K562 (cell line): ENCODE measurements at regions not wholly inside any gene's neighbourhood (a gene's known extent, or its start where the extent isn't known, plus 50 kb on each side); places are given as distances from the start of the nearest gene placed in this dataset.

ENCODE experiments used
- ATAC-seq: fragments of 200-7000 bp; cut with Tn5 transposase; 3 replicates; pipeline ENCODE4 v1.9.1; 2020; ENCODE audit warnings: moderate library complexity
- BruUV-seq: library from RNA; stranded (reverse); fragments of 400-500 nt; replicated peaks from 2 replicates; lab custom pipeline; 2021; lab: Mats Ljungman, UMichigan
- CTCF ChIA-PET: fragments of 300-600 bp; formaldehyde crosslinking; extraction: SDS; loops from one replicate; lab custom pipeline; 2021; ENCODE audit warnings: low intra/inter-chr PET ratio; lab: Yijun Ruan, JAX
- POLR2A ChIA-PET: fragments of 300-600, 350-650 bp; sonication (Branson Sonifier 250); formaldehyde crosslinking; extraction: SDS; loops from one replicate; lab custom pipeline; 2021; ENCODE audit warnings: antibody characterized with exemption, inconsistent platforms; lab: Yijun Ruan, JAX
- DNase-seq, 4 experiments: peaks; one replicate each; pipeline versions ENCODE4 v3.0.0 to v3.0.0-alpha.2; 2011 to 2018; ENCODE audit warnings: low spot score in 3 of 4, mixed read lengths in 3 of 4; ENCODE audit errors: extremely low read depth in 1 of 4
- FAIRE-seq: peaks from 2 replicates; lab custom pipeline; 2011; peaks lifted over from hg19 to GRCh38; lab: Jason Lieb, UNC
- H2AFZ ChIP-seq: 2 replicates; pipeline ENCODE4 v1.6.0; 2011; ENCODE audit warnings: low read depth, low read length, control low read depth, inconsistent platforms
- H3K27ac ChIP-seq: fragments of 200-600 bp; 3 replicates; pipeline ENCODE4 v1.8.0; 2011; ENCODE audit warnings: low read depth, mild to moderate bottlenecking, control low read depth, inconsistent platforms, low read length, moderate library complexity, mixed read lengths; ENCODE audit errors: extremely low read depth
- H3K27me3 ChIP-seq, 2 experiments: fragments of 300-600 bp in 1 of 2; 2 replicates in 1 of 2; 3 replicates in 1 of 2; pipeline versions ENCODE4 v1.6.0 to v1.8.0; 2011; ENCODE audit warnings: inconsistent platforms in 2 of 2, low read length in 2 of 2, mild to moderate bottlenecking in 1 of 2, mixed read lengths in 1 of 2, moderate library complexity in 1 of 2; ENCODE audit not compliant: control insufficient read depth in 2 of 2, insufficient read depth in 2 of 2
- H3K36me3 ChIP-seq: fragments of 300-600 bp; 3 replicates; pipeline ENCODE4 v1.8.0; 2011; ENCODE audit warnings: mild to moderate bottlenecking, low read length, inconsistent platforms; ENCODE audit not compliant: control insufficient read depth, insufficient read depth
- H3K4me1 ChIP-seq, 2 experiments: fragments of 200-600 bp in 1 of 2; replicated peaks in 1 of 2; 2 replicates in 1 of 2; 3 replicates in 1 of 2; pipeline versions ENCODE4 v1.5.1 to v1.8.0; 2011; ENCODE audit warnings: inconsistent platforms in 2 of 2, low read length in 2 of 2, mild to moderate bottlenecking in 1 of 2, mixed read lengths in 1 of 2, moderate library complexity in 1 of 2; ENCODE audit not compliant: control insufficient read depth in 2 of 2, insufficient read depth in 2 of 2
- H3K4me2 ChIP-seq: 2 replicates; pipeline ENCODE4 v1.6.1; 2011; ENCODE audit warnings: low read length, control low read depth, inconsistent platforms, mixed read lengths; ENCODE audit not compliant: insufficient read depth
- H3K4me3 ChIP-seq: fragments of 200-600 bp; sonication (generic), shearing (Covaris generic); 2 replicates; pipeline ENCODE4 v1.5.1; 2016; ENCODE audit warnings: control low read depth, inconsistent platforms
- H3K79me2 ChIP-seq: fragments of 200-600 bp; 3 replicates; pipeline ENCODE4 v1.8.0; 2011; ENCODE audit warnings: low read length, inconsistent platforms; ENCODE audit not compliant: control insufficient read depth, insufficient read depth
- H3K9ac ChIP-seq, 2 experiments: 2 replicates each; pipeline versions ENCODE4 v1.6.0 to v1.6.1; 2011; ENCODE audit warnings: low read depth in 2 of 2, low read length in 2 of 2, control low read depth in 1 of 2, inconsistent platforms in 1 of 2, mild to moderate bottlenecking in 1 of 2, mixed read lengths in 1 of 2; ENCODE audit not compliant: insufficient read depth in 1 of 2
- H3K9me1 ChIP-seq: one replicate; pipeline ENCODE4 v1.6.0; 2011; ENCODE audit warnings: inconsistent platforms, mild to moderate bottlenecking, low read length, moderate library complexity; ENCODE audit not compliant: control insufficient read depth, insufficient read depth
- H3K9me3 ChIP-seq: replicated peaks from 2 replicates; pipeline ENCODE4 v1.5.1; 2011; ENCODE audit warnings: low read depth, low read length, inconsistent platforms; ENCODE audit not compliant: control insufficient read depth, insufficient read depth
- H4K20me1 ChIP-seq: replicated peaks from 2 replicates; pipeline ENCODE4 v1.6.1; 2011; ENCODE audit warnings: low read length, inconsistent platforms, mixed read lengths; ENCODE audit not compliant: control insufficient read depth, insufficient read depth
- ADNP ChIP-seq: fragments of 200-800 bp; sonication (Bioruptor generic); IDR thresholded peaks from 2 replicates; pipeline ENCODE4 v1.6.1; 2016; ENCODE audit warnings: missing genetic modification characterization, missing compliant biosample characterization
- BRF1 ChIP-seq: IDR thresholded peaks from 3 replicates; pipeline ENCODE4 v1.6.1; 2011; ENCODE audit warnings: borderline replicate concordance, mild to moderate bottlenecking; ENCODE audit not compliant: insufficient read length; ENCODE audit errors: extremely low read depth
- CBX2 ChIP-seq: fragments of 200-600 bp; sonication (generic); IDR thresholded peaks from one replicate; pipeline ENCODE4 v1.6.1; 2012; ENCODE audit warnings: mild to moderate bottlenecking, low read length, inconsistent platforms; ENCODE audit not compliant: insufficient read depth, poor library complexity, severe bottlenecking
- E2F3 ChIP-seq: fragments of 250-450 bp; sonication (Bioruptor Pico); IDR thresholded peaks from 2 replicates; pipeline ENCODE4 v1.4.0; 2020; ENCODE audit warnings: mild to moderate bottlenecking
- GATAD2A ChIP-seq: fragments of 450-650 bp; IDR thresholded peaks from 2 replicates; pipeline ENCODE4 v1.6.1; 2017
- NCOR1 ChIP-seq: fragments of 450-650 bp; IDR thresholded peaks from 2 replicates; pipeline ENCODE4 v1.6.1; 2016; ENCODE audit warnings: mild to moderate bottlenecking, moderate library complexity
- PHF20 ChIP-seq: fragments of 450-650 bp; IDR thresholded peaks from 2 replicates; pipeline ENCODE4 v1.6.1; 2018; ENCODE audit not compliant: partially characterized antibody
- SMAD1 ChIP-seq: fragments of 150-350 bp; IDR thresholded peaks from 2 replicates; pipeline ENCODE4 v1.6.1; 2014; ENCODE audit warnings: low read length, low read depth; ENCODE audit not compliant: partially characterized antibody
- SMARCA4 ChIP-seq: fragments of 450-650 bp; IDR thresholded peaks from 2 replicates; pipeline ENCODE4 v1.6.1; 2016
- SMARCA5 ChIP-seq: fragments of 450-650 bp; IDR thresholded peaks from 2 replicates; pipeline ENCODE4 v1.6.1; 2016
- SOX6 ChIP-seq: fragments of 450-650 bp; IDR thresholded peaks from 2 replicates; pipeline ENCODE4 v1.6.1; 2014; ENCODE audit warnings: mild to moderate bottlenecking
- TGIF2 ChIP-seq: sonication (generic); formaldehyde crosslinking; IDR thresholded peaks from 2 replicates; pipeline ENCODE4 v1.8.1; 2022; ENCODE audit warnings: mild to moderate bottlenecking, missing genetic modification reagents, moderate library complexity
- TRIM28 ChIP-seq: fragments of 450-650 bp; IDR thresholded peaks from 2 replicates; pipeline ENCODE4 v1.6.1; 2017
- ZFP30 ChIP-seq: fragments of 250-450 bp; sonication (Bioruptor Pico); IDR thresholded peaks from 2 replicates; pipeline ENCODE4 v1.8.0; 2022; ENCODE audit warnings: moderate library complexity, mild to moderate bottlenecking, inconsistent platforms, borderline replicate concordance
- ZKSCAN3 ChIP-seq: fragments of 250-450 bp; sonication (Bioruptor Pico); IDR thresholded peaks from 2 replicates; pipeline ENCODE4 v1.4.0; 2020
- ZNF133 ChIP-seq: fragments of 250-450 bp; sonication (Bioruptor Pico); IDR thresholded peaks from 2 replicates; pipeline ENCODE4 v1.4.0; 2020; ENCODE audit warnings: mild to moderate bottlenecking
- ZNF316 ChIP-seq: fragments of 450-650 bp; IDR thresholded peaks from 2 replicates; pipeline ENCODE4 v1.6.1; 2016
- ZNF583 ChIP-seq: fragments of 250-450 bp; sonication (Bioruptor Pico); IDR thresholded peaks from 2 replicates; pipeline ENCODE4 v1.4.0; 2020
- ZNF764 ChIP-seq: fragments of 250-450 bp; sonication (Bioruptor Pico); IDR thresholded peaks from 2 replicates; pipeline ENCODE4 v1.4.0; 2020; ENCODE audit warnings: low read depth, mild to moderate bottlenecking, moderate library complexity
- WGBS: fragments of 100-300 bp; shearing (Covaris generic); methylation state at CpG from one replicate; pipeline ENCODE4 v1.1.6; 2016; ENCODE audit warnings: low coverage, mixed read lengths; ENCODE audit not compliant: insufficient coverage; ENCODE audit errors: missing lambda C conversion rate; 5-methylcytosine and 5-hydroxymethylcytosine counted together
- in situ Hi-C: fragments of 300-500 bp; cut with MboI; formaldehyde crosslinking; loops from 4 replicates; pipeline ENCODE4 v1.15.0; 2018; ENCODE audit warnings: inconsistent platforms, mixed read lengths
- intact Hi-C: fragments of 100-400 bp; cut with micrococcal nuclease; formaldehyde crosslinking; loops from 2 replicates; pipeline ENCODE4 v1.14.2; 2022
- TF ChIP-seq, protein P1 (sequence below): sonication (generic); IDR thresholded peaks from 2 replicates; pipeline ENCODE4 v1.6.1; 2016
- TF ChIP-seq, protein P2 (sequence below): sonication (generic); formaldehyde crosslinking; IDR thresholded peaks from 2 replicates; pipeline ENCODE4 v1.8.0; 2022; ENCODE audit warnings: mild to moderate bottlenecking, missing genetic modification reagents

DNA sequence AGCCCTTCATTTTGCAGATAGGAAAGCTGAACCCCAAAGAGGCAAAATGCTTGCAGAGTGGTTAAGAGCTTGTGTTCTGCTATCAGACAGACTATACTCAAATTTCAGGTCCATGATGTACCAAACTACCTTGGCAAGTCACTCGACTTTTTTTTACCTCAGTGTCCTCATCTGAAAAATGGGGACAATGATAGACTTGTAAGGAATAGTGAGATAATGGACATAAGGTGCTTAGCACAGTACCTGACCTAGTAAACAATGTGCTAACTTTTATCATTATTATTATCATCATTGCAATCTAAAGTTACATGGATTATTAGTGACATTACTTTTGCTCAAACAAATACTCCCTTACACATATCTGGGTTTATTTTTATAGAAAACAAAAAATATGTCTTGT lies 79.4 kb upstream of the ARID5B start (continued):
- TF ChIP-seq ADNP (tag) (peak; percentile 91), SMARCA5 (peak; percentile 75), ZNF583 (CRISPR knock-in tag) (no peak), PHF20 (peak; percentile 28)

- 4% methylated on average over 3 of the region's 3 CpGs for WGBS
- no peak overlapping the region for H3K4me2 ChIP-seq
- peaks cover 3 to 29% of the 10 kb centered on the region in 2 experiments; a peak in 4 of 5 replicates for H3K4me1 ChIP-seq
- DNase-seq (peak; percentile 67 to 69 (median 68)), ATAC-seq (peak; percentile 69), FAIRE-seq (no peak)
- H3K27ac ChIP-seq = peak overlapping the region; percentile 57; the same call in 2 of the 3 replicates
- H3K4me3 ChIP-seq = no peak overlapping the region
- no peaks in the 10 kb centered on the region for H3K27me3 ChIP-seq
- in situ Hi-C loops = no loop called here
- no peak overlapping the region for H3K9ac ChIP-seq
- H3K9me1 ChIP-seq = no peaks in the 10 kb centered on the region
- ChIA-PET POLR2A (interaction anchor here (0.6 to 1.7 kb wide), 5 partner anchors 8 to 72 kb away, joined by 3 to 7 read pairs (median 4); no protein-coding TSS in a partner anchor), CTCF (no interaction called here)
- no peaks in the 10 kb centered on the region for H3K79me2 ChIP-seq
- peak overlapping the region; percentile 81 for H2AFZ ChIP-seq
- peaks cover 3% of the 10 kb centered on the region for H3K9me3 ChIP-seq
- H4K20me1 ChIP-seq = no peaks in the 10 kb centered on the region
- intact Hi-C loops = no loop called here
- H3K36me3 ChIP-seq = no peaks in the 10 kb centered on the region
- BruUV-seq = no TSS peak
- TF ChIP-seq ZNF316 = peak; percentile 42; the same call in 1 of the 2 replicates
- TF ChIP-seq E2F3 = no peak
- TF ChIP-seq ZNF133 (CRISPR knock-in tag) = no peak
- TF ChIP-seq ZKSCAN3 (CRISPR knock-in tag) = no peak
- TF ChIP-seq, protein P1, sequence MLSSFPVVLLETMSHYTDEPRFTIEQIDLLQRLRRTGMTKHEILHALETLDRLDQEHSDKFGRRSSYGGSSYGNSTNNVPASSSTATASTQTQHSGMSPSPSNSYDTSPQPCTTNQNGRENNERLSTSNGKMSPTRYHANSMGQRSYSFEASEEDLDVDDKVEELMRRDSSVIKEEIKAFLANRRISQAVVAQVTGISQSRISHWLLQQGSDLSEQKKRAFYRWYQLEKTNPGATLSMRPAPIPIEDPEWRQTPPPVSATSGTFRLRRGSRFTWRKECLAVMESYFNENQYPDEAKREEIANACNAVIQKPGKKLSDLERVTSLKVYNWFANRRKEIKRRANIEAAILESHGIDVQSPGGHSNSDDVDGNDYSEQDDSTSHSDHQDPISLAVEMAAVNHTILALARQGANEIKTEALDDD = no peak
- no peak for TF ChIP-seq CBX2
- no peak for TF ChIP-seq TGIF2 (CRISPR knock-in tag)
- TF ChIP-seq, protein P2, sequence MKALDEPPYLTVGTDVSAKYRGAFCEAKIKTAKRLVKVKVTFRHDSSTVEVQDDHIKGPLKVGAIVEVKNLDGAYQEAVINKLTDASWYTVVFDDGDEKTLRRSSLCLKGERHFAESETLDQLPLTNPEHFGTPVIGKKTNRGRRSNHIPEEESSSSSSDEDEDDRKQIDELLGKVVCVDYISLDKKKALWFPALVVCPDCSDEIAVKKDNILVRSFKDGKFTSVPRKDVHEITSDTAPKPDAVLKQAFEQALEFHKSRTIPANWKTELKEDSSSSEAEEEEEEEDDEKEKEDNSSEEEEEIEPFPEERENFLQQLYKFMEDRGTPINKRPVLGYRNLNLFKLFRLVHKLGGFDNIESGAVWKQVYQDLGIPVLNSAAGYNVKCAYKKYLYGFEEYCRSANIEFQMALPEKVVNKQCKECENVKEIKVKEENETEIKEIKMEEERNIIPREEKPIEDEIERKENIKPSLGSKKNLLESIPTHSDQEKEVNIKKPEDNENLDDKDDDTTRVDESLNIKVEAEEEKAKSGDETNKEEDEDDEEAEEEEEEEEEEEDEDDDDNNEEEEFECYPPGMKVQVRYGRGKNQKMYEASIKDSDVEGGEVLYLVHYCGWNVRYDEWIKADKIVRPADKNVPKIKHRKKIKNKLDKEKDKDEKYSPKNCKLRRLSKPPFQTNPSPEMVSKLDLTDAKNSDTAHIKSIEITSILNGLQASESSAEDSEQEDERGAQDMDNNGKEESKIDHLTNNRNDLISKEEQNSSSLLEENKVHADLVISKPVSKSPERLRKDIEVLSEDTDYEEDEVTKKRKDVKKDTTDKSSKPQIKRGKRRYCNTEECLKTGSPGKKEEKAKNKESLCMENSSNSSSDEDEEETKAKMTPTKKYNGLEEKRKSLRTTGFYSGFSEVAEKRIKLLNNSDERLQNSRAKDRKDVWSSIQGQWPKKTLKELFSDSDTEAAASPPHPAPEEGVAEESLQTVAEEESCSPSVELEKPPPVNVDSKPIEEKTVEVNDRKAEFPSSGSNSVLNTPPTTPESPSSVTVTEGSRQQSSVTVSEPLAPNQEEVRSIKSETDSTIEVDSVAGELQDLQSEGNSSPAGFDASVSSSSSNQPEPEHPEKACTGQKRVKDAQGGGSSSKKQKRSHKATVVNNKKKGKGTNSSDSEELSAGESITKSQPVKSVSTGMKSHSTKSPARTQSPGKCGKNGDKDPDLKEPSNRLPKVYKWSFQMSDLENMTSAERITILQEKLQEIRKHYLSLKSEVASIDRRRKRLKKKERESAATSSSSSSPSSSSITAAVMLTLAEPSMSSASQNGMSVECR = no peak
- 0 out of 2 replicates have a peak, but pooled peaks have one; percentile 16 for TF ChIP-seq NCOR1
- peak; percentile 76 for TF ChIP-seq ZFP30 (CRISPR knock-in tag)
- TF ChIP-seq SMARCA4 = peak; percentile 45; the same call in 1 of the 2 replicates
- no peak for TF ChIP-seq GATAD2A
- no peak for TF ChIP-seq SMAD1
- TF ChIP-seq BRF1 = no peak
- peak; percentile 63; the same call in 1 of the 2 replicates for TF ChIP-seq SOX6
- peak; percentile 87 for TF ChIP-seq TRIM28
- TF ChIP-seq ZNF764 (CRISPR knock-in tag) = no peak
These were observed 78.7 kb upstream of the ARID5B start for GRCh38 chr10:61822781-61823230.
